ENCODE measurements at regions not wholly inside any gene's neighbourhood (a gene's known extent, or its start where the extent isn't known, plus 50 kb on each side); places are given as distances from the start of the nearest gene placed in this dataset.

DNA sequence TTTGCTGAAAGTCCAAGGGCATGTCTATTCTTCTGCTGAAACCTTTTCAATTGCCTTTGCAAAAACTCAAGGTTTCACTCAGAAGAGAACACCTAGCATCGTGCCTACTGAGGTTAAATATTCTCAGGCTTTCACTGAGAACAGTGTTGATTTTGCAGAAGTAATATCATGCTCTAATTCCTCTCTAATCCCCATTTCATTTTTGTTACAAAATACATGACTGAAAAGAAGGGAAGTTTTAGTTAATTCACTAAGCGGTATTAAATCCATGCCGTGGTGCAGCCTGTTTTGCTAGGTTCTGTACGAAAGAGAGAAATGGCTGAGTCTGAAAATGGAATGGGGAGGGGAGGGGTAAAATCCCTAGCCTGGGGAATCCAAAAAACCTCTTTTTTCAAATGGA lies 163.2 kb upstream of the CAMK1G start (continued):
- TF ChIP-seq, protein P1, sequence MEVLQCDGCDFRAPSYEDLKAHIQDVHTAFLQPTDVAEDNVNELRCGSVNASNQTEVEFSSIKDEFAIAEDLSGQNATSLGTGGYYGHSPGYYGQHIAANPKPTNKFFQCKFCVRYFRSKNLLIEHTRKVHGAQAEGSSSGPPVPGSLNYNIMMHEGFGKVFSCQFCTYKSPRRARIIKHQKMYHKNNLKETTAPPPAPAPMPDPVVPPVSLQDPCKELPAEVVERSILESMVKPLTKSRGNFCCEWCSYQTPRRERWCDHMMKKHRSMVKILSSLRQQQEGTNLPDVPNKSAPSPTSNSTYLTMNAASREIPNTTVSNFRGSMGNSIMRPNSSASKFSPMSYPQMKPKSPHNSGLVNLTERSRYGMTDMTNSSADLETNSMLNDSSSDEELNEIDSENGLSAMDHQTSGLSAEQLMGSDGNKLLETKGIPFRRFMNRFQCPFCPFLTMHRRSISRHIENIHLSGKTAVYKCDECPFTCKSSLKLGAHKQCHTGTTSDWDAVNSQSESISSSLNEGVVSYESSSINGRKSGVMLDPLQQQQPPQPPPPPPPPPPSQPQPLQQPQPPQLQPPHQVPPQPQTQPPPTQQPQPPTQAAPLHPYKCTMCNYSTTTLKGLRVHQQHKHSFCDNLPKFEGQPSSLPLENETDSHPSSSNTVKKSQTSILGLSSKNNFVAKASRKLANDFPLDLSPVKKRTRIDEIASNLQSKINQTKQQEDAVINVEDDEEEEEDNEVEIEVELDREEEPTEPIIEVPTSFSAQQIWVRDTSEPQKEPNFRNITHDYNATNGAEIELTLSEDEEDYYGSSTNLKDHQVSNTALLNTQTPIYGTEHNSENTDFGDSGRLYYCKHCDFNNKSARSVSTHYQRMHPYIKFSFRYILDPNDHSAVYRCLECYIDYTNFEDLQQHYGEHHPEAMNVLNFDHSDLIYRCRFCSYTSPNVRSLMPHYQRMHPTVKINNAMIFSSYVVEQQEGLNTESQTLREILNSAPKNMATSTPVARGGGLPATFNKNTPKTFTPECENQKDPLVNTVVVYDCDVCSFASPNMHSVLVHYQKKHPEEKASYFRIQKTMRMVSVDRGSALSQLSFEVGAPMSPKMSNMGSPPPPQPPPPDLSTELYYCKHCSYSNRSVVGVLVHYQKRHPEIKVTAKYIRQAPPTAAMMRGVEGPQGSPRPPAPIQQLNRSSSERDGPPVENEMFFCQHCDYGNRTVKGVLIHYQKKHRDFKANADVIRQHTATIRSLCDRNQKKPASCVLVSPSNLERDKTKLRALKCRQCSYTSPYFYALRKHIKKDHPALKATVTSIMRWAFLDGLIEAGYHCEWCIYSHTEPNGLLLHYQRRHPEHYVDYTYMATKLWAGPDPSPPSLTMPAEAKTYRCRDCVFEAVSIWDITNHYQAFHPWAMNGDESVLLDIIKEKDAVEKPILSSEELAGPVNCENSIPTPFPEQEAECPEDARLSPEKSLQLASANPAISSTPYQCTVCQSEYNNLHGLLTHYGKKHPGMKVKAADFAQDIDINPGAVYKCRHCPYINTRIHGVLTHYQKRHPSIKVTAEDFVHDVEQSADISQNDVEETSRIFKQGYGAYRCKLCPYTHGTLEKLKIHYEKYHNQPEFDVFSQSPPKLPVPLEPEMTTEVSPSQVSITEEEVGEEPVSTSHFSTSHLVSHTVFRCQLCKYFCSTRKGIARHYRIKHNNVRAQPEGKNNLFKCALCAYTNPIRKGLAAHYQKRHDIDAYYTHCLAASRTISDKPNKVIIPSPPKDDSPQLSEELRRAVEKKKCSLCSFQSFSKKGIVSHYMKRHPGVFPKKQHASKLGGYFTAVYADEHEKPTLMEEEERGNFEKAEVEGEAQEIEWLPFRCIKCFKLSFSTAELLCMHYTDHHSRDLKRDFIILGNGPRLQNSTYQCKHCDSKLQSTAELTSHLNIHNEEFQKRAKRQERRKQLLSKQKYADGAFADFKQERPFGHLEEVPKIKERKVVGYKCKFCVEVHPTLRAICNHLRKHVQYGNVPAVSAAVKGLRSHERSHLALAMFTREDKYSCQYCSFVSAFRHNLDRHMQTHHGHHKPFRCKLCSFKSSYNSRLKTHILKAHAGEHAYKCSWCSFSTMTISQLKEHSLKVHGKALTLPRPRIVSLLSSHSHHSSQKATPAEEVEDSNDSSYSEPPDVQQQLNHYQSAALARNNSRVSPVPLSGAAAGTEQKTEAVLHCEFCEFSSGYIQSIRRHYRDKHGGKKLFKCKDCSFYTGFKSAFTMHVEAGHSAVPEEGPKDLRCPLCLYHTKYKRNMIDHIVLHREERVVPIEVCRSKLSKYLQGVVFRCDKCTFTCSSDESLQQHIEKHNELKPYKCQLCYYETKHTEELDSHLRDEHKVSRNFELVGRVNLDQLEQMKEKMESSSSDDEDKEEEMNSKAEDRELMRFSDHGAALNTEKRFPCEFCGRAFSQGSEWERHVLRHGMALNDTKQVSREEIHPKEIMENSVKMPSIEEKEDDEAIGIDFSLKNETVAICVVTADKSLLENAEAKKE (CRISPR knock-in tag; IDR thresholded peaks at IDR 0.05) = no peak
- TF ChIP-seq STAT1 (IDR thresholded peaks at IDR 0.05; ENCODE audit: unreplicated experiment) (no peak), EZH2phosphoT487 (IDR thresholded peaks at IDR 0.05; ENCODE audit: unreplicated experiment) (no peak), POLR2AphosphoS5 (IDR thresholded peaks at IDR 0.05; ENCODE audit: low read depth) (no peak)
- TF ChIP-seq, protein P2, sequence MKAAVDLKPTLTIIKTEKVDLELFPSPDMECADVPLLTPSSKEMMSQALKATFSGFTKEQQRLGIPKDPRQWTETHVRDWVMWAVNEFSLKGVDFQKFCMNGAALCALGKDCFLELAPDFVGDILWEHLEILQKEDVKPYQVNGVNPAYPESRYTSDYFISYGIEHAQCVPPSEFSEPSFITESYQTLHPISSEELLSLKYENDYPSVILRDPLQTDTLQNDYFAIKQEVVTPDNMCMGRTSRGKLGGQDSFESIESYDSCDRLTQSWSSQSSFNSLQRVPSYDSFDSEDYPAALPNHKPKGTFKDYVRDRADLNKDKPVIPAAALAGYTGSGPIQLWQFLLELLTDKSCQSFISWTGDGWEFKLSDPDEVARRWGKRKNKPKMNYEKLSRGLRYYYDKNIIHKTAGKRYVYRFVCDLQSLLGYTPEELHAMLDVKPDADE (IDR thresholded peaks at IDR 0.05) = no peak

DNA sequence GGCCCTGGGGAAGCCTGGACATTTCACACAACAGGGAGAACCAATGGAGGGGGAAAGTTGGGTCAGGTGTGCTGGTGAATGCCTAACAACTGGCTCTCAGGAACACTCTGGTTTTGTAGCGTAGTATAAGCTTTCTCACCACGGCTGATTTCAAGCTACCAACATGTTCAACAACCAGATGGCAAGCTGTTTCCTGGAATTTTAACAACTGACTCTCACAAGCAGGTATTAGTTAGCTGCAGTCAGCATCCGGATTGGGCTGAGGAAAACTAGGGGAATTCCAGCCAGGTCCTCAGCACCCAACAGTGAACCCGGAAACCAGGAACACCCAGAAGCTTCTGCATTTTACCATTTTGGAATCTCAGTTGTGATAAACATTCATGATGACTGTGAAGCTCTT lies 162.3 kb upstream of the CAMK1G start:
- H2AFZ ChIP-seq = peak overlapping the region; percentile 63; the same call in 1 of the 2 replicates
- H3K36me3 Mint-ChIP-seq (ENCODE audit: low read depth) = no peaks in the 10 kb centered on the region
- no peak overlapping the region for H3K4me3 ChIP-seq
- ATAC-seq (no peak), DNase-seq (ENCODE audit: low spot score) (no peak)
- H3K9me3 Mint-ChIP-seq = no peaks in the 10 kb centered on the region; the same call in 2 of the 3 replicates
- H3K27ac Mint-ChIP-seq = no peak overlapping the region
- H3K4me3 Mint-ChIP-seq = no peak overlapping the region
- H3K27me3 Mint-ChIP-seq (ENCODE audit: insufficient read depth, low read depth, poor library complexity) = peaks cover 18% of the 10 kb centered on the region
- peaks cover 36% of the 10 kb centered on the region for H3K4me1 Mint-ChIP-seq
- no peaks in the 10 kb centered on the region for H4K20me1 ChIP-seq (replicated peaks; ENCODE audit: insufficient read depth)
- H3K36me3 ChIP-seq (ENCODE audit: insufficient read depth) = no peaks in the 10 kb centered on the region
- peaks cover 18% of the 10 kb centered on the region for H3K9me2 ChIP-seq (ENCODE audit: insufficient read depth)
- no peaks in the 10 kb centered on the region for H3F3A ChIP-seq (replicated peaks; ENCODE audit: low read depth)
- no peaks in the 10 kb centered on the region for H3K79me2 ChIP-seq (replicated peaks; ENCODE audit: insufficient read depth)
- no peak overlapping the region for H3K27ac ChIP-seq (ENCODE audit: low read depth)
- H3K4me2 ChIP-seq = no peak overlapping the region
- peaks cover 9% of the 10 kb centered on the region for H3K4me1 ChIP-seq (ENCODE audit: insufficient read depth)
- H3K27me3 ChIP-seq (ENCODE audit: insufficient read depth) = no peaks in the 10 kb centered on the region
- TF ChIP-seq POLR2AphosphoS5 (IDR thresholded peaks at IDR 0.05; ENCODE audit: low read depth) = no peak
- TF ChIP-seq, protein P1 (CRISPR knock-in tag; IDR thresholded peaks at IDR 0.05) = no peak

Data from GM23338 (cell line).